Ascending aorta (tissue), 2 donors: ENCODE measurements at regions not wholly inside any gene's neighbourhood (a gene's known extent, or its start where the extent isn't known, plus 50 kb on each side); places are given as distances from the start of the nearest gene placed in this dataset.

Source experiments
- DNase-seq, 2 donors: peaks; one replicate each; pipeline ENCODE4 v3.0.0-alpha.2; 2019; ENCODE audit warnings: low spot score in 2 of 2
- H3K27ac ChIP-seq, 2 donors: fragments of 200-600 bp; sonication (generic); one replicate each; pipeline ENCODE4 v1.5.1; 2016 to 2017; ENCODE audit warnings: mild to moderate bottlenecking in 1 of 2
- H3K27me3 ChIP-seq: fragments of 200-600 bp; sonication (generic); one replicate; pipeline ENCODE4 v1.5.1; 2017
- H3K36me3 ChIP-seq, 2 donors: fragments of 200-600 bp; sonication (generic); one replicate each; pipeline ENCODE4 v1.5.1; 2016
- H3K4me1 ChIP-seq, 2 donors: fragments of 200-600 bp; sonication (generic); one replicate each; pipeline ENCODE4 v1.5.1; 2016 to 2017; ENCODE audit warnings: mild to moderate bottlenecking in 1 of 2
- H3K4me3 ChIP-seq, 2 donors: fragments of 200-600 bp; sonication (generic); one replicate each; pipeline ENCODE4 v1.5.1; 2016 to 2017; ENCODE audit warnings: mild to moderate bottlenecking in 1 of 2
- H3K9me3 ChIP-seq, 2 donors: fragments of 200-600 bp; sonication (generic); one replicate each; pipeline ENCODE4 v1.5.1; 2016
- CTCF ChIP-seq, 3 experiments: fragments of 200-600 bp in 2 of 3; fragments of 450-650 bp in 1 of 3; sonication (generic) in 2 of 3; IDR thresholded peaks; one replicate each; pipeline ENCODE4 v1.5.1; 2016 to 2019; ENCODE audit warnings: antibody characterized with exemption in 3 of 3, mild to moderate bottlenecking in 1 of 3, moderate library complexity in 1 of 3
- intact Hi-C: fragments of 100-400 bp; cut with DNase I; formaldehyde crosslinking; loops from one replicate; pipeline ENCODE4 v1.15.1; 2023

GRCh38 chr11:79699246-79699645, 258.4 kb upstream of the TENM4 start:
- TF ChIP-seq CTCF (IDR thresholded peaks at IDR 0.05): no peak
- DNase-seq: no peak
- no peaks in the 10 kb centered on the region for H3K27me3 ChIP-seq
- intact Hi-C loops: no loop called here
- H3K27ac ChIP-seq: no peak overlapping the region
- H3K36me3 ChIP-seq: no peaks in the 10 kb centered on the region
- no peaks in the 10 kb centered on the region for H3K9me3 ChIP-seq
- H3K4me1 ChIP-seq: no peaks in the 10 kb centered on the region
- no peak overlapping the region for H3K4me3 ChIP-seq

- Histone ChIP-seq H3K4me1 (no peaks in the 10 kb centered on the region), H3K4me3 (no peak overlapping the region), H3K27me3 (no peaks in the 10 kb centered on the region), H3K9me3 (no peaks in the 10 kb centered on the region), H3K36me3 (no peaks in the 10 kb centered on the region), H3K27ac (no peak overlapping the region)
- intact Hi-C loops: no loop called here
- no peak for TF ChIP-seq CTCF (IDR thresholded peaks at IDR 0.05)
- no peak for DNase-seq
Measured at GRCh38 chr11:79697905-79698304, 257.1 kb upstream of the TENM4 start.

GRCh38 chr11:79694368-79694767, 253.5 kb upstream of the TENM4 start:
- Histone ChIP-seq H3K36me3 (no peaks in the 10 kb centered on the region), H3K4me3 (no peak overlapping the region), H3K4me1 (no peaks in the 10 kb centered on the region), H3K9me3 (no peaks in the 10 kb centered on the region), H3K27ac (no peak overlapping the region), H3K27me3 (no peaks in the 10 kb centered on the region)
- no peak for DNase-seq
- no peak for TF ChIP-seq CTCF (IDR thresholded peaks at IDR 0.05)
- intact Hi-C loops: no loop called here

GRCh38 chr11:79691445-79691844, 250.6 kb upstream of the TENM4 start:
- DNase-seq: no peak
- Histone ChIP-seq H3K27me3 (no peaks in the 10 kb centered on the region), H3K4me3 (no peak overlapping the region), H3K36me3 (no peaks in the 10 kb centered on the region), H3K9me3 (no peaks in the 10 kb centered on the region), H3K27ac (no peak overlapping the region), H3K4me1 (no peaks in the 10 kb centered on the region)
- intact Hi-C loops: no loop called here
- TF ChIP-seq CTCF (IDR thresholded peaks at IDR 0.05): no peak

GRCh38 chr11:79686703-79687419, 246.0 kb upstream of the TENM4 start:
- Histone ChIP-seq H3K36me3 (no peaks in the 10 kb centered on the region), H3K4me3 (no peak overlapping the region), H3K4me1 (no peaks in the 10 kb centered on the region), H3K27me3 (no peaks in the 10 kb centered on the region), H3K9me3 (no peaks in the 10 kb centered on the region), H3K27ac (no peak overlapping the region)
- no peak for TF ChIP-seq CTCF (IDR thresholded peaks at IDR 0.05)
- DNase-seq: no peak
- intact Hi-C loops: no loop called here

GRCh38 chr11:79683930-79684329, 243.1 kb upstream of the TENM4 start:
- no peaks in the 10 kb centered on the region for H3K27me3 ChIP-seq
- no peak for DNase-seq
- no peaks in the 10 kb centered on the region for H3K4me1 ChIP-seq
- intact Hi-C loops: no loop called here
- no peak overlapping the region for H3K27ac ChIP-seq
- H3K9me3 ChIP-seq: no peaks in the 10 kb centered on the region
- no peak overlapping the region for H3K4me3 ChIP-seq
- no peak for TF ChIP-seq CTCF (IDR thresholded peaks at IDR 0.05)
- H3K36me3 ChIP-seq: no peaks in the 10 kb centered on the region
